GM12892 (cell line): ENCODE measurements at regions not wholly inside any gene's neighbourhood (a gene's known extent, or its start where the extent isn't known, plus 50 kb on each side); places are given as distances from the start of the nearest gene placed in this dataset.

ENCODE experiments used
- POLR2A ChIP-seq: IDR thresholded peaks from 2 replicates; pipeline ENCODE4 v1.6.1; 2011; ENCODE audit warnings: low read depth, low read length, control low read depth
- POLR2AphosphoS5 ChIP-seq: IDR thresholded peaks from 2 replicates; pipeline ENCODE4 v1.6.1; 2011; ENCODE audit warnings: low read depth, low read length, control low read depth
- TAF1 ChIP-seq: IDR thresholded peaks from 2 replicates; pipeline ENCODE4 v1.6.1; 2011; ENCODE audit warnings: low read depth, mild to moderate bottlenecking, control low read depth, low read length, borderline replicate concordance

- TF ChIP-seq TAF1 (no peak), POLR2AphosphoS5 (no peak), POLR2A (no peak)
These were observed 95.1 kb upstream of the SLC45A1 start for GRCh38 chr1:8222789-8223188.
